ENCODE measurements at regions not wholly inside any gene's neighbourhood (a gene's known extent, or its start where the extent isn't known, plus 50 kb on each side); places are given as distances from the start of the nearest gene placed in this dataset.

DNA sequence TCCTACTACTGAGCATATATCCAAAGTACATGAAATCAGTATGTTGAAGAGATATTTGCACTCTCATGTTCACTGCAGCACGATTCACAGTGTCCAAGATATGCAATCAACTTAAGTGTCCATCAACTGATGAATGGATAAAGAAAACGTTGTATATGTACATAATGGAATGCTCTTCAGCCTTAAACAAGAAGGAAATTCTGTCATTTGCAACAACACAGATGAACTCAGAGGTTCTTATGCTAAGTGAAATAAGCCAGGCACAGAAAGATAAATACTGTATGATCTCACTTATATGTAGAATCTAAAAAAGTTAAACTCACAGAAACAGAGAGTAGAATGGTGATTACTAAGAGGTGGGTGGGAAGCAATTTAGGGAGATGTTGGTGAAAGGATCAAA is 149.2 kb downstream of the EVA1A start:
- Histone ChIP-seq H4K20me1 (ENCODE audit: control insufficient read depth, insufficient read depth) (no peaks in the 10 kb centered on the region), H3K27ac (ENCODE audit: control insufficient read depth, insufficient read depth) (no peak overlapping the region), H3K4me1 (ENCODE audit: control insufficient read depth, insufficient read depth, low read length) (no peaks in the 10 kb centered on the region; the same call in 1 of the 2 replicates), H3K4me2 (ENCODE audit: control insufficient read depth, insufficient read depth) (no peak overlapping the region; the same call in 1 of the 2 replicates), H2AFZ (ENCODE audit: control insufficient read depth, low read depth, low read length) (no peak overlapping the region), H3K9ac (ENCODE audit: control insufficient read depth, insufficient read depth, low read length) (no peak overlapping the region), H3K36me3 (ENCODE audit: control insufficient read depth in 2 of 2, insufficient read depth in 2 of 2, low read length in 1 of 2) (no peaks in the 10 kb centered on the region; a peak in 1 of 4 replicates), H3K79me2 (ENCODE audit: control insufficient read depth, insufficient read depth, low read length) (peaks cover 9% of the 10 kb centered on the region), H3K9me3 (replicated peaks; ENCODE audit: control insufficient read depth, insufficient read depth, low read length) (peaks cover 14% of the 10 kb centered on the region), H3K27me3 (replicated peaks in 1 of 2; ENCODE audit: control insufficient read depth in 2 of 2, insufficient read depth in 2 of 2, low read length in 1 of 2) (no peaks in the 10 kb centered on the region), H3K4me3 (no peak overlapping the region)
- TF ChIP-seq EGR1 (IDR thresholded peaks at IDR 0.05; ENCODE audit: borderline replicate concordance in 1 of 2, low read depth in 2 of 2, low read length in 2 of 2) = no peak
- TF ChIP-seq, protein P1, sequence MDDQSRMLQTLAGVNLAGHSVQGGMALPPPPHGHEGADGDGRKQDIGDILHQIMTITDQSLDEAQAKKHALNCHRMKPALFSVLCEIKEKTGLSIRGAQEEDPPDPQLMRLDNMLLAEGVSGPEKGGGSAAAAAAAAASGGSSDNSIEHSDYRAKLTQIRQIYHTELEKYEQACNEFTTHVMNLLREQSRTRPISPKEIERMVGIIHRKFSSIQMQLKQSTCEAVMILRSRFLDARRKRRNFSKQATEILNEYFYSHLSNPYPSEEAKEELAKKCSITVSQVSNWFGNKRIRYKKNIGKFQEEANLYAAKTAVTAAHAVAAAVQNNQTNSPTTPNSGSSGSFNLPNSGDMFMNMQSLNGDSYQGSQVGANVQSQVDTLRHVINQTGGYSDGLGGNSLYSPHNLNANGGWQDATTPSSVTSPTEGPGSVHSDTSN (IDR thresholded peaks at IDR 0.05; ENCODE audit: insufficient replicate concordance, low read depth, low read length) = no peak
- no peak for TF ChIP-seq ETV6 (conservative IDR thresholded peaks at IDR 0.05 in 1 of 2, IDR thresholded peaks at IDR 0.05 in 1 of 2; ENCODE audit: borderline replicate concordance in 1 of 2, low read depth in 1 of 2)
- TF ChIP-seq NR2C1 (IDR thresholded peaks at IDR 0.05) = no peak
- TF ChIP-seq ESRRA (IDR thresholded peaks at IDR 0.05; ENCODE audit: low read length) = no peak
- TF ChIP-seq JUND (IDR thresholded peaks at IDR 0.05; ENCODE audit: low read depth, low read length) = no peak
- TF ChIP-seq, protein P2, sequence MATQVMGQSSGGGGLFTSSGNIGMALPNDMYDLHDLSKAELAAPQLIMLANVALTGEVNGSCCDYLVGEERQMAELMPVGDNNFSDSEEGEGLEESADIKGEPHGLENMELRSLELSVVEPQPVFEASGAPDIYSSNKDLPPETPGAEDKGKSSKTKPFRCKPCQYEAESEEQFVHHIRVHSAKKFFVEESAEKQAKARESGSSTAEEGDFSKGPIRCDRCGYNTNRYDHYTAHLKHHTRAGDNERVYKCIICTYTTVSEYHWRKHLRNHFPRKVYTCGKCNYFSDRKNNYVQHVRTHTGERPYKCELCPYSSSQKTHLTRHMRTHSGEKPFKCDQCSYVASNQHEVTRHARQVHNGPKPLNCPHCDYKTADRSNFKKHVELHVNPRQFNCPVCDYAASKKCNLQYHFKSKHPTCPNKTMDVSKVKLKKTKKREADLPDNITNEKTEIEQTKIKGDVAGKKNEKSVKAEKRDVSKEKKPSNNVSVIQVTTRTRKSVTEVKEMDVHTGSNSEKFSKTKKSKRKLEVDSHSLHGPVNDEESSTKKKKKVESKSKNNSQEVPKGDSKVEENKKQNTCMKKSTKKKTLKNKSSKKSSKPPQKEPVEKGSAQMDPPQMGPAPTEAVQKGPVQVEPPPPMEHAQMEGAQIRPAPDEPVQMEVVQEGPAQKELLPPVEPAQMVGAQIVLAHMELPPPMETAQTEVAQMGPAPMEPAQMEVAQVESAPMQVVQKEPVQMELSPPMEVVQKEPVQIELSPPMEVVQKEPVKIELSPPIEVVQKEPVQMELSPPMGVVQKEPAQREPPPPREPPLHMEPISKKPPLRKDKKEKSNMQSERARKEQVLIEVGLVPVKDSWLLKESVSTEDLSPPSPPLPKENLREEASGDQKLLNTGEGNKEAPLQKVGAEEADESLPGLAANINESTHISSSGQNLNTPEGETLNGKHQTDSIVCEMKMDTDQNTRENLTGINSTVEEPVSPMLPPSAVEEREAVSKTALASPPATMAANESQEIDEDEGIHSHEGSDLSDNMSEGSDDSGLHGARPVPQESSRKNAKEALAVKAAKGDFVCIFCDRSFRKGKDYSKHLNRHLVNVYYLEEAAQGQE (IDR thresholded peaks at IDR 0.05; ENCODE audit: low read depth, low read length) = no peak
- TF ChIP-seq RUNX3 (IDR thresholded peaks at IDR 0.05; ENCODE audit: low read length) = no peak
- TF ChIP-seq MTA2 (IDR thresholded peaks at IDR 0.05; ENCODE audit: low read depth) = no peak
- TF ChIP-seq ASH2L (IDR thresholded peaks at IDR 0.05; ENCODE audit: borderline replicate concordance, low read depth) = no peak
- TF ChIP-seq SREBF2 (IDR thresholded peaks at IDR 0.05; ENCODE audit: low read length) = no peak
- TF ChIP-seq RB1 (IDR thresholded peaks at IDR 0.05; ENCODE audit: borderline replicate concordance) = no peak
- no peak for TF ChIP-seq CREM (IDR thresholded peaks at IDR 0.05; ENCODE audit: low read depth)
- TF ChIP-seq BACH1 (IDR thresholded peaks at IDR 0.05; ENCODE audit: borderline replicate concordance) = no peak
- POLR2A ChIA-PET = interaction anchor here (10.3 kb wide), 1 partner anchor 19 kb away, joined by 157 read pairs; no protein-coding TSS in a partner anchor
- CTCF ChIA-PET = interaction anchor here (1.1 to 18.4 kb wide), 5 partner anchors 10 to 347 kb away, joined by 3 to 235 read pairs (median 8); no protein-coding TSS in a partner anchor
- DNase-seq (ENCODE audit: low read depth, low spot score) (no peak), FAIRE-seq (no peak), ATAC-seq (no peak)
- in situ Hi-C loops (cut with MboI) (loop anchor here (25.0 kb wide), 1 partner anchor 349 kb away; no protein-coding TSS in a partner anchor), intact Hi-C loops (cut with micrococcal nuclease; ENCODE audit: unreplicated experiment) (no loop called here)
- 0% methylated on average over 2 of the region's 2 CpGs for WGBS (ENCODE audit: insufficient coverage, insufficient replicate concordance, low lambda C conversion rate, missing lambda C conversion rate)
- SMC1A ChIA-PET (ENCODE audit: uncharacterized antibody, unreplicated experiment) = interaction anchor here (0.7 to 9.4 kb wide), 7 partner anchors 11 to 352 kb away, joined by 3 to 211 read pairs (median 4); no protein-coding TSS in a partner anchor
- no TSS peak for BruUV-seq (replicated peaks)
- RAD21 ChIA-PET (ENCODE audit: unreplicated experiment) = interaction anchor here (3.2 to 7.6 kb wide), 2 partner anchors 17 to 22 kb away, joined by 21 to 74 read pairs; no protein-coding TSS in a partner anchor

Data from GM12878 (cell line).